Muscle layer of colon (tissue), 2 donors: ENCODE measurements at regions not wholly inside any gene's neighbourhood (a gene's known extent, or its start where the extent isn't known, plus 50 kb on each side); places are given as distances from the start of the nearest gene placed in this dataset.
"Not testable (repeated sequence)": the region's sequence is repeated elsewhere in the genome, so short reads cannot be mapped to it uniquely, and the experiment has no call there.

Experiments
- H3K27ac ChIP-seq: one replicate; pipeline ENCODE4 v1.7.0; 2013; ENCODE audit warnings: low read depth, mild to moderate bottlenecking, low read length, moderate library complexity
- H3K27me3 ChIP-seq, 2 donors: one replicate each; pipeline ENCODE4 v1.7.0; 2013; ENCODE audit warnings: low read length in 2 of 2, mild to moderate bottlenecking in 2 of 2; ENCODE audit not compliant: insufficient read depth in 2 of 2, control insufficient read depth in 1 of 2
- H3K36me3 ChIP-seq: one replicate; pipeline ENCODE4 v1.7.0; 2013; ENCODE audit warnings: mild to moderate bottlenecking, low read length; ENCODE audit not compliant: insufficient read depth
- H3K4me1 ChIP-seq: one replicate; pipeline ENCODE4 v1.7.0; 2013; ENCODE audit warnings: mild to moderate bottlenecking, low read length; ENCODE audit not compliant: insufficient read depth
- H3K4me3 ChIP-seq, 2 donors: one replicate each; pipeline ENCODE4 v1.7.0; 2013; ENCODE audit warnings: low read length in 2 of 2, low read depth in 1 of 2, mild to moderate bottlenecking in 1 of 2, moderate library complexity in 1 of 2
- H3K9ac ChIP-seq: one replicate; pipeline ENCODE4 v1.7.0; 2013; ENCODE audit warnings: low read length
- H3K9me3 ChIP-seq: one replicate; pipeline ENCODE4 v1.7.0; 2013; ENCODE audit warnings: mild to moderate bottlenecking, low read length
- donor health status: abdominal sarcoma.
- donor health status: Adenocarcinoma of cecum.

DNA sequence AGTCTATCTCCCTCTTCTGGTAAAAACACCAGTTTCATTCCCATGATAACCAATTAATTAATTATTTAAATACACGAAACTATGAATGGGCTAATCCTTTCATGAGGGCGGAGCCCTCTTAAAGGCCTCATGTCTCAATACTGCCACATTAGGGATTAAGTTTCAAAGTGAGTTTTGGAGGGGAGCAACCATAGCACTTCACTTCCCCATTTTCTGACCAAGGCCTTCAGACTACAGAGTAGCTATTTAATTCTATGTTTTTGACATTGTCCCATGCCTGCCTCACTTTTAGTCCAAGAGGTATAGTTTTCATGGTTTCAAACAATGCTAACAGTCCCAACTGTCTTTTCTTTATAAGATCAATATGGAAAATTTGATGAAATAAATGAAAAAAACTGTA is 618.6 kb downstream of the ZWINT start:
- no peaks in the 10 kb centered on the region for H3K9me3 ChIP-seq
- H3K9ac ChIP-seq, result no peak overlapping the region
- H3K36me3 ChIP-seq, result no peaks in the 10 kb centered on the region
- H3K4me3 ChIP-seq, result no peak overlapping the region
- H3K4me1 ChIP-seq, result no peaks in the 10 kb centered on the region
- H3K27me3 ChIP-seq, result no peaks in the 10 kb centered on the region
- H3K27ac ChIP-seq, result no peak overlapping the region

DNA sequence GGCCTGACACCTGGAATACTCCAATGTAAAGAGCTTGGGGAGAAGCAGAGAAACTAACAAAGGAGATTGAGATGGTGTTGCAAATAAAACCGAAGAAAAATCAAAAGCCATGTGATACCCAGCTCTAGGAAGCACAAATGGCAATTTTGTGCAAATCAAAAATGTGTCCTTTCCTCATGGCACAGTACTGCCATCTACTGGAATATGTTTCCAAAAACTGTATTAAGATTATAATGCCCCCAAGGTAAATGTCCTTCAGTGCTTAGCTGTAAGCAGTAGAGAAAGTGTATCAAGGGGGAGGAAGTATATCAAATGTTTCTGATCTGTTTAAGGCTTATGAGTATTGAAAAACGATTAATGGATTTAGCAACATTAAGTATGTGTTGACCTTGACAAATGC is 620.3 kb downstream of the ZWINT start:
- not testable (repeated sequence) for H3K27me3 ChIP-seq, H3K36me3 ChIP-seq, H3K9ac ChIP-seq, H3K9me3 ChIP-seq, H3K27ac ChIP-seq, H3K4me3 ChIP-seq, H3K4me1 ChIP-seq

DNA sequence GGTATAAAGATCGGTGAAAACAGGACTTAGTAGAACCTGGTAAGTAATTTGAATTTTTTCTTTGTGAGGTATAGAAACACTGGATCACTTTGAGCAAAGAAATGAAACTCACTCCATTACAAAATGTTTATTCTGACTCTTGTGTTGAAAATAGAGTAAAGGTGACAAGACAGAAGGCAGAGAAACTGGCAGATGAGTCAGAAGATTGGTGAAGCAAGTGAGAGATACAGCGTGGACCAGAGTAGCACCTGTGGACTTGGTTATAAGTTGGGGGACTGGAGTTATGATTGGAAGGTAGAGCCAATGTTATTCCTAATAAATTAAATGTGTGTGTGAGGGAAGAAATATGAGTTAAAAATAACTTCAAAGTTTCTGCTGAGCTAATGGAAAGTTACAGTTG is 620.9 kb downstream of the ZWINT start:
- no peak overlapping the region for H3K9ac ChIP-seq
- no peak overlapping the region for H3K4me3 ChIP-seq
- no peaks in the 10 kb centered on the region for H3K9me3 ChIP-seq
- no peaks in the 10 kb centered on the region for H3K36me3 ChIP-seq
- no peaks in the 10 kb centered on the region for H3K4me1 ChIP-seq
- H3K27me3 ChIP-seq, result no peaks in the 10 kb centered on the region
- H3K27ac ChIP-seq, result no peak overlapping the region

DNA sequence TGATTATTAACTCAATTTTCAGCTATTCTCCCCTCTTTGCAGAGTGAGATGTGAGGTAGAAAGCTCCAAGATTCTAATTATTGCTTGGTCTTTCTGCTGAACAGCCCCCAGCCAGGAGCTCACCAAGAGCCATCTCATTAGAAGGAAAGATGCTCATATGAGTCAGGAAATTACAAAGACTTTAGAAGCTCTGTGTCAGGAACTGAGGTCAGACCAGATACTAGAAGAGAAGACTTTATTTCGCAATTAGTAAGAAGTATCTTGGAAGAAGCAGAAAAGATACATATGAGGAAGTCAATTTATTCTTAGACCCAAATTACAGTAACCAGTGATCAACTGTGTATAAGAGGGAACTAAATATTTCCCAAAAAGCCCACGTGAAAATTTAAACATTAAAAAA is 626.9 kb downstream of the ZWINT start:
- Histone ChIP-seq H3K9ac (no peak overlapping the region), H3K9me3 (no peaks in the 10 kb centered on the region), H3K4me3 (no peak overlapping the region), H3K27me3 (no peaks in the 10 kb centered on the region), H3K27ac (no peak overlapping the region), H3K36me3 (no peaks in the 10 kb centered on the region), H3K4me1 (no peaks in the 10 kb centered on the region)

DNA sequence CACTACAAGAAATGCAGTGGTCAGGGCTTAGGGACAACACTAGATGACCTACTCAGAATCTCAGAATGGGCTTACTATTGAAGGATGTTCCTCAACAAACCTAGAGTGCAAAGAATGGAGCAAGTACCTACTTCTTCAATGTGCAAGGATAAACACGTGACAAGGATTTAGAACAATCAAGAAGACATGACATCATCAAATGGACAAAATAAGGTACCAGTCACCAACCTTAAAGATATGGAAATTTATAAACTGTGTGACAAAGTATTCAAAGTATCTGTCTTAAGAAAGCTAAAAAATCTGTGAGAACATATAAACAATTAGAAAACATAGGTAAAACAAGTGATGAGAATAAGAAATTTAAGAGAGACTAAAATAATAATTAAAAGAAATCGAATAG is 656.1 kb downstream of the ZWINT start:
- Histone ChIP-seq H3K4me3 (no peak overlapping the region), H3K36me3 (no peaks in the 10 kb centered on the region), H3K4me1 (no peaks in the 10 kb centered on the region), H3K27ac (no peak overlapping the region), H3K9me3 (no peaks in the 10 kb centered on the region), H3K27me3 (no peaks in the 10 kb centered on the region), H3K9ac (no peak overlapping the region)

DNA sequence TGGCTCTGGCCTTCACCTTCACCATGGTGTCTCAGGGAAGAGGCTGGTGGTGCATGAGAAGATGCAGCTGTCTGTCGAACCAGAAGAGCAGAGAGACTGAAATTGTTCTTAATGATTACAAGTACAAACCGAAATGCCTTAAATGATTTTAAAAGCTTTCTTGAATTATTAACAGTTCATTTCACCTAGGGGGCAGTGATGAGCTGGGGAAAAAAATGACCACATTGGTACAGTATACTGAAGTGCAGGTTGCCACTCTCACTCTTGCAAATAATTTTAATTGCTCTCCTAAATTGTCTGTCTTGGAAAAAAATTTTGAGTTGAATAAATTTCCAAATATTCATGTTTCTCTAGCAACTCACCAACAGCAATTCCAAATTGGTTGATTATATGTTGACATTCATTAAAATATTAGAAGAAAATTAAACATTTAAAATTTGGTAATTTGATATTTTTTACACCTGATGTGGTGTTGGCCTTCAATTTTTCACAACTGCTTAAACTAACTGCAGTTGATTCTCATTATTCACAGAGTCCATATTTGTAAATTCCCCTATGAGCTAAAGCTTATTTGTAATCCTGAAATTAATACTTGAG is 692.6 kb downstream of the ZWINT start:
- H3K36me3 ChIP-seq, result no peaks in the 10 kb centered on the region
- no peak overlapping the region for H3K27ac ChIP-seq
- H3K9me3 ChIP-seq, result no peaks in the 10 kb centered on the region
- no peaks in the 10 kb centered on the region for H3K4me1 ChIP-seq
- no peak overlapping the region for H3K4me3 ChIP-seq
- no peaks in the 10 kb centered on the region for H3K27me3 ChIP-seq
- H3K9ac ChIP-seq, result no peak overlapping the region

DNA sequence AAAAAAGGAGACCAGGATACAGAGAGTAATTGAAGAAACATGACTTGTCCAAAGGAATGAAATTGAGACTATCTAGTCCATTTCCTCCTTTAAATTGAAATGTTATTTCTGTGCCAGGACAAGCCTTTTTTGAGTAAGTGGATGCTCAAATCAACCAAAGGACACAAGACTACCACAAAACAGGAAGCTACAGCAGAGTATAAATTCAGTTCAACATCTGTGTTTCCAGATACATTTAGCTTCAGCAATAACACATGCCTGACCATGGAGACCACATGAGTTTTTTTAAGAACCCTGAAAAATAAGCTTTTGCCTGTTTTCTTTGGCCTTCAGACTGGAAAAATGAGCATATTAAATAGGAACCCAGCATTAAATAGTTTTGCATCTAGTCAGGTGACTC is 707.5 kb downstream of the ZWINT start:
- Histone ChIP-seq H3K9ac (no peak overlapping the region), H3K27me3 (no peaks in the 10 kb centered on the region), H3K27ac (no peak overlapping the region), H3K4me1 (no peaks in the 10 kb centered on the region), H3K9me3 (no peaks in the 10 kb centered on the region), H3K36me3 (no peaks in the 10 kb centered on the region), H3K4me3 (no peak overlapping the region)

DNA sequence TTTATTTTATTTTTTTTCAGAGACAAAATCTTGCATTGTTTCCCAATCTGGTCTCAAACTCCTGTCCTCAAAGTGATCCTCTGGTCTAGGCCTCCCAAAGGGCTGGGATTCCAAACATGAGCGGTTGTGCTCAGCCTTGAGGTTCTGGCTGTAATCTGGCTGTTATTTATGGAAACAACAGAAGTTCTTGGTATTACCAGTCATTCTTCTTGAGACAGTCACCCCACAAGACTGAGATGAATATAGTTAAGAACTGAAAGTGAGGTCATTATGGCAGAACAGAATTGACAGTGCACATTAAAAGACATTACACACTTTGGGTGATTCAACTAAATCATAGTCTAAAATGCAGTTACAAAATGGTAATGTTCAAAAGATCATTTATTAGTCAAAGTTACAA is 719.5 kb downstream of the ZWINT start:
- no peaks in the 10 kb centered on the region for H3K9me3 ChIP-seq
- no peaks in the 10 kb centered on the region for H3K27me3 ChIP-seq
- H3K36me3 ChIP-seq, result no peaks in the 10 kb centered on the region
- H3K27ac ChIP-seq, result no peak overlapping the region
- H3K4me1 ChIP-seq, result no peaks in the 10 kb centered on the region
- no peak overlapping the region for H3K4me3 ChIP-seq
- no peak overlapping the region for H3K9ac ChIP-seq

DNA sequence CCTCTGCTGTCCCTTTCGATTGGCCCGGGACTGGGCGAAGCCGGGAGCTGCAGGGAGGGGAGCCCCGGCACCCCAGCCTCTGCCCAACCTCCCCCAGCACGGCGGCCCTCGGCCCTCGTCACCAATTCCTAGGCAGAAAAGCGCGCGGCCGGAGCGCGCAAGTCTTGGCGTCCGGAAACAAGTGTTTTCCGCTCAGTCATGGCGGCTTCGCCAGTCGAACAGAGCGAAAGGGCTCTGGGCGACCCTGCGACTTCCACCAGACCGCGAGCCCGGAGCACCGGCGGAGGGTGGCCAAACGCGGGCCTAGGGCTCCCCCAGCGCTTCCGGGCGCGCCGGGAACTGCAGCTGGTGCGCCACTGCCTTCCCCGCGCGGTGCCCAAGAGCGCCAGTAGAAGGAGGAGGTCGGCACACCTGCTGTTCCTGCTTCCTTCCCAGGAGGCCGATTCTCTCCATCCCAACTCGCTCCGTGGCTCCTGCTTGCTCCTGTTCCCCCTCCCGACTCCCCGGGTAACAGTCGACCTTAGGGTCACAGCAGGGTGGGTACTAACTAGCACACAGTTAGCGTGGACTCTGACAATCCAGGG is 729.9 kb downstream of the ZWINT start:
- no peak overlapping the region for H3K9ac ChIP-seq
- H3K4me1 ChIP-seq, result no peaks in the 10 kb centered on the region
- H3K27ac ChIP-seq, result no peak overlapping the region
- H3K36me3 ChIP-seq, result no peaks in the 10 kb centered on the region
- peak overlapping the region; percentile 57 to 67 for H3K4me3 ChIP-seq
- H3K27me3 ChIP-seq, result peaks cover 0 to 25% of the 10 kb centered on the region in 2 donors
- H3K9me3 ChIP-seq, result no peaks in the 10 kb centered on the region

DNA sequence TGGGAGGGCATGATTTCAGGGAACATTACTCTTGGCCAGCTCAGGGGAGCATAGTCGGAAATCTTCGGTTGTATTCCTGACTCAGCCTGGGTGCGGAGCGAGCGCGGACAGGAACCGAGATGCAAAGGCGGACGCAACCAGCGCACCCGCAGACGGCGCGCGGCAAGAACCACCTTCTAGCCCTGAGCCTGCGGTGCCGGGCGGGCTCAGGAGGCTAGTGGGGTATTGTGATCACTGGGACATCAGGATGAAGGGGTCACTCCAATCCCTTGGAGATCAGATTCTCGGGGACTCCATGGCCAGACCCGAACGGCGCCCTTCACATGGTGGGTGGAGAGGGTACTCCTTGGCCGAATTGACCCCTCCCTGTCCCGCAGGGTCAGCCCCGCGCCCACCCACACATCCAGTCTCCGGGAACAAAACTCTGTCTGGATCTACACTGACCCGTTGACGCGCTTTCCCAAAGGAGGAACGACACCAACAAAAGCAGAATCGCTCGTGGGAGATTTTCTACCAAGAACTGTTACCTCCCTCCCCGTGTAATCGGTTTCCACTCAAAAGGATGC is 730.5 kb downstream of the ZWINT start:
- Histone ChIP-seq H3K4me3 (peak overlapping the region; percentile 57 to 67), H3K9me3 (no peaks in the 10 kb centered on the region), H3K27ac (no peak overlapping the region), H3K27me3 (peaks cover 0 to 25% of the 10 kb centered on the region in 2 donors), H3K4me1 (no peaks in the 10 kb centered on the region), H3K36me3 (no peaks in the 10 kb centered on the region), H3K9ac (no peak overlapping the region)

DNA sequence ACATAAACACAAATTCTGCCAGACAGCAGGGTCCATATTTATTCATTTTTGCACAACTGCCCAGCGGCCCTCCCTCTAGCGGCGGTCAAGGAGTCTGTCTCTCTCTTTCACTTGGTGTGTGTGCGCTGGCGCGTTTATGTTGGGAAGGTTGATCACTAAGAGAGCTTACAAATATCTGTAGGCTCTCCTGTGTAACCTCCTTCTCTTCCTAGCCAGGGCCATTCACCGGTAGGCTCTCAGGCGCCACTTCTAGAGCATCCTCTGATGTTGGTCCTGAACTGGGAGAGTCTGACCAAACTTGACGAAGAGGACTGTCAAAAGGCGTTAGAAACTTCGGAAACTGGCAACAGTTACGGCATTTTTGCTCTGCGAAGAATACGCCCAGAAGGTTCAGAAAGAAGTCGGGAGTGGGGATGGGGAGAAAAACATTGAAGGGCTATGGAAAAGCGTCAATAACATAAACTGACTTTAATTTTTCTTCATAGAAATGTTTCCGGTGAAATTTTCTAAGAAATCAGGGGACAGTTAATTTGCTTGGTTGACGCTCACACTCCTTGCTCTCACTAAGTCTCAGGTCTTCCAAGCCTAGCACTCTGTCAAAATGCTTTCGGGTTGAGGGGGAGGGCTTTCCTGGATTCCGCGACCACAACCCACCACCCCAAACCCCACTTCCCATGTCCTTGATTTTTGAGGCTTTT is 731.1 kb downstream of the ZWINT start:
- Histone ChIP-seq H3K27me3 (peaks cover 0 to 25% of the 10 kb centered on the region in 2 donors), H3K4me3 (peak overlapping the region; percentile 57 to 67), H3K9ac (no peak overlapping the region), H3K9me3 (no peaks in the 10 kb centered on the region), H3K36me3 (no peaks in the 10 kb centered on the region), H3K27ac (no peak overlapping the region), H3K4me1 (no peaks in the 10 kb centered on the region)
